H54 (cell line): ENCODE measurements at regions not wholly inside any gene's neighbourhood (a gene's known extent, or its start where the extent isn't known, plus 50 kb on each side); places are given as distances from the start of the nearest gene placed in this dataset.
A peak's percentile ranks its signal among the peaks of the same experiment; 100 is the strongest.
"Not testable (repeated sequence)": the region's sequence is repeated elsewhere in the genome, so short reads cannot be mapped to it uniquely, and the experiment has no call there.

Source experiments
- DNase-seq: peaks from one replicate; pipeline ENCODE4 v3.0.0; 2011; ENCODE audit warnings: low spot score, mixed read lengths; ENCODE audit not compliant: insufficient read length
- FAIRE-seq: peaks from 3 replicates; lab custom pipeline; 2011; peaks lifted over from hg19 to GRCh38; lab: Jason Lieb, UNC
- POLR2A ChIP-seq: IDR thresholded peaks from 2 replicates; pipeline ENCODE4 v1.6.1; 2011; ENCODE audit warnings: low read depth, mild to moderate bottlenecking, low read length

DNA sequence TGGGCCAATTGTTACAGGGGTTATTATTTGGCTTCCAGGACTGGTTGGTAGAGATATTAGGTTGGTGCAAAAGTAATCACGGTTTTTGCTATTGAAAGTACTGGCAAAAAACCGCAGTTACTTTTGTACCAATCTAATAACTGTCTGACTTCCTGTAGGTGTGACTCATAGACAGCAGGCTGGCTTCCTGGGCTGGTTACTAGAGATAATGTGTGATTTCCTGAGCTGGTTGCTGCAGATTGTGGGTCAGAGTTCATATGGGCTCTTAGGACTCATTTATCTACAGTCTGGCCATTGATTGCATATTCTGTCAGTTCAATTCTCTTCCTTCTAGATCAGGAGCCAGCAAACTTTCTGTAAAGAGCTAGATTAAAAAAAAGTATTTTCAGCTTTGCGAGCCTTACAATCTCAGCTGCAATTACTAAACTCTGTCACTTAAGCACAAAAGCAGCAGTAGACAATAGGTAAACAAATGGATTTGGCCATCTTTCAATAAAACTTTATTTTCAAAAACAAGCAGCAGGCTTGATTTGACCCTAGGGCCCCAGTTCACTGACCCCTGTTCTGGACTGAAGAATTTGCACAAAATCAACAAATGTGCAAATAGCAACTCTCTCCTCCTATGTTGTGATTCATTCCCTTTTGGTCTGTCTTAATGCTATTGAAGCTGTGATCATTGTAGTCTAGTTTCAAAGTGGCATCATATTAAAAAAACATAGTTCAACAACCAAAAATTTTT, 50.8 kb upstream of the BOD1L1 start:
- FAIRE-seq, result no peak
- no peak for DNase-seq

DNA sequence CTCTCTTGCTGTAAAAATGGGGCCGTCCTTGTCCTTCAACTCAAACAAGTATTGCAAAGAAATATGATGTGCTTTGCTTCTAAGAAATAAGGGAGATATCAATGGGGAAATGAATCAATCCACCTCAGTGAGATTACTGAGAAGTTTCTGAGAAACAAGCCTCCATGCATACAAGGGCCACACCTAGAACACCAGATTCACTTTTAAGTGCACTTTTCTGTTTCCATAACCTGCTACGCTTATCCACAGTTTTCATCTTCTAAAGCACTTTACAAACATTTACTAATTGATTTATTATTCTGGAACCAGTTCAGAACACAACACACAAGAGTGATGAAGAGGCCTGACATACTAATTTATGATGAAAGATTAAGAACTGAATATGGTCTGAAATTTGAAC, 54.0 kb upstream of the BOD1L1 start:
- FAIRE-seq (no peak), DNase-seq (no peak)
- no peak for TF ChIP-seq POLR2A

More for the DNA sequence above, 50.8 kb upstream of the BOD1L1 start:
- TF ChIP-seq POLR2A, result no peak

DNA sequence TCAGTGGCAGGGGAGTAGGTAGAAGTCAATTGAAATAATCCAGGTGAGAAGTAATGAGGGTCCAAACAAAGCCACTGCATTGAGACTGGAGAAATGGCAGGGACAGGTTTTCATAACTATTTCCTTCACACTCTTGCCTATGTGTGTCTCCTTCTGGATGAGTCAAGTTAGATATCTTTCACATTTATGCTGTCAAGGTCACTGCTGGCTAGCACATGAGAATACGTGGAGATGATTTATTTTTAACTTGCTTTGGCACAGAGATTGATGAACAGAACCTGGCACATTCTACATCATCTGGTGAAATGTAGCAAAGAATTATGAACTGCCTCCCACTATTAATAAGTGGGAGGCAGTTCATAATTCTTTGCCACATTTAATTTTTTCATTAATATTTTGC, 66.7 kb upstream of the BOD1L1 start:
- TF ChIP-seq POLR2A, result no peak
- FAIRE-seq (no peak), DNase-seq (no peak)

DNA sequence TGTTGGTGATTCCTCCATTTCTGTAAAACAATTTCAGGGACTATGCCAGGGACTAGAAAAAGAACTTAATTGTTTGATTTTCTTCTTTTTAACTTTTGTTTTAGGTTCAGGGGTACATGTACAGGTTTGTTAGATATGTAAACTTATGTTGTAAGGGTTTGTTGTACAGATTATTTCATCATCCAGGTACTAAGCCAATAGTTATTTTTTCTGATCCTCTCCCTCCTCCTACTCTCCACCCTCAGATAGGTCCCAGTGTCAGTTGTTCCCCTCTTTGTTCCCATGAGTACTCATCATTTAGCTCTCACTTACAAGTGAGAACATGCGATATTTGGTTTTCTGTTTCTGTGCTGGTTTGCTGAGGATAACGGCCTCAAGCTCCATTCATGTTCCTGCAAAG, 70.8 kb upstream of the BOD1L1 start:
- no peak for DNase-seq
- no peak for FAIRE-seq

DNA sequence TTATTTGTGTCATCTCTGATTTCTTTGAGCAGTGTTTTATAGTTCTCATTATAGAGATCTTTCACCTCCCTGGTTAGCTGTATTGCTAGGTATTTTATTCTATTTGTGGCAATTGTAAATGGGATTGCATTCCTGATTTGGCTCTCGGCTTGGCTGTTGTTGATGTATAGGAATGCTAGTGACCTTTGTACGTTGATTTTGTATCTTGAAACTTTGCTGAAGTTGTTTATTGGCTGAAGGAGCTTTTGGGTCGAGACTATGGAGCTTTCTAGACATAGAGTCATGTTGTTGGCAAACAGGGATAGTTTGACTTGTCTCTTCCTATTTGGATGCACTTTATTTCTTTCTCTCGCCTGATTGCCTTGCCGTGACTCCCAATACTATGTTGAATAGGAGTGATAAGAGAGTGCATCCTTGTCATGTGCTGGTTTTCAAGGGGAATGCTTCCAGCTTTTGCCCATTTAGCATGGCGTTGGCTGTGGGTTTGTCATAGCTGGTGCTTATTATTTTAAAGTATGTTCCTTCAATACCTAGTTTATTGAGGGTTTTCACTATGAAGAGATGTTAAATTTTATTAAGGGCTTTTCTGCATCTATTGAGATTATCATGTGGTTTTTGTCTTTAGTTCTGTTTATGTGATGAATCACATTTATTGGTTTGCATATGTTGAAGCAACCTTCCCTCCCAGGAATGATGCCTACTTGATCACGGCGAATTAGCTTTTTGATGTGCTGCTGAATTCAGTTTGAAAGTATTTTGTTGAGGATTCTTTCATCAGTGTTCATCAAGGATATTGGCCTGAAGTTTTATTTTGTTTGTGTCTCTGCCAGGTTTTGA, 72.7 kb upstream of the BOD1L1 start:
- peak; percentile 27 for FAIRE-seq
- DNase-seq, result no peak
- no peak for TF ChIP-seq POLR2A

More for the DNA sequence above, 70.8 kb upstream of the BOD1L1 start:
- no peak for TF ChIP-seq POLR2A

DNA sequence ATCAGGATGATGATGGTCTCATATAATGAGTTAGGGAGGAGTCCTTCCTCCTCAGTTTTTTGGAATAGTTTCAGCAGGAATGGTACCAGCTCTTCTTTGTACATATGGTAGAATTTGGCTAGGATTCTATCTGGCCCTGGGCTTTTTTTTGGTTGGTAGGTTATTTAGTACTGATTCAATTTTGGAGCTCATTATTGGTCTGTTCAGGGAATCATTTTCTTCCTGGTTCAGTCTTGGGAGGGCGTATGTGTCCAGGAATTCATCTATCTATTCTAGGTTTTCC, 73.3 kb upstream of the BOD1L1 start:
- not testable (repeated sequence) for DNase-seq, FAIRE-seq

DNA sequence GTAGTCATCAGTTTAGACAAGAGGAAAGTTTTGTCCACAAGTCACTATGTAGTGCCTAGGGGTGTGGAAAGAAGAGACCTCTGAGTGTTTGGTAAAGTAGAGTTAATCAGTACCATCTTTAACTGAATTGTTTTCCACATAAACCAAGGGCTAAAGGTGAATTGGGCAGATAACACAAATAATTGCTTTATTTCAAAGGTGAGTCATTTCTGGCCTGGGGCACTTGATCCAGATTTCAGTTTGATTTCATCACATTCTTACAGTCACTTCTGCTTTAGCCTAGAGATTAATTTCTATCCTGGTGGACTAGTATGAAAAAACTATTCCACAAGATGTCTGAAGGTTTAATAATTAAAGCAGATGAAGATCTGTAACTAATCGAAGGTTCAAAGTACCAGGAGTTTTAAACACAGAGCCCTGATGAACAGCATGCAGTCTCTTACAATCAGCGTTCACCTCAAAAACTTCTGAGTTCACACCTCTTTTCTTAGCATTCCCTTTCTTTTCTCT, 74.5 kb upstream of the BOD1L1 start:
- TF ChIP-seq POLR2A, result no peak
- DNase-seq (peak; percentile 1), FAIRE-seq (peak; percentile 86)

DNA sequence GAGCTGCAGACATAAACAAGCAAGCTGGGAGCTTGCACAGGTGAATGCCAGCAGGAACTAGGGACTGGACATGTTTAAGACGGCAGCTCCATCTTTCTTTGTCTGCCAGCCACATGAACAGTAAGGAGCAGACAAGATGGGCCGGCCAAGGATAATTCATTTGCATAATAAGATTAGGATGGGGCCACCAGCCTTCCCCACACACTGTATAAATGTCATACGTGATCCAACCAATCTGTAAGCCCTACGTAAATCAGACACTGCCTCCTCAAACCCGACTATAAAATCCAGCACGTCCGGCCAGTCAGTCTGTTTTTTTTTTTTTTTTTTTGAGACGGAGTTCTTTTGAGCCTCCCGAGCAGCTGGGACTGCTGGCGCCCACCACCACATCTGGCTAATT, 75.6 kb upstream of the BOD1L1 start:
- no peak for FAIRE-seq
- no peak for DNase-seq

DNA sequence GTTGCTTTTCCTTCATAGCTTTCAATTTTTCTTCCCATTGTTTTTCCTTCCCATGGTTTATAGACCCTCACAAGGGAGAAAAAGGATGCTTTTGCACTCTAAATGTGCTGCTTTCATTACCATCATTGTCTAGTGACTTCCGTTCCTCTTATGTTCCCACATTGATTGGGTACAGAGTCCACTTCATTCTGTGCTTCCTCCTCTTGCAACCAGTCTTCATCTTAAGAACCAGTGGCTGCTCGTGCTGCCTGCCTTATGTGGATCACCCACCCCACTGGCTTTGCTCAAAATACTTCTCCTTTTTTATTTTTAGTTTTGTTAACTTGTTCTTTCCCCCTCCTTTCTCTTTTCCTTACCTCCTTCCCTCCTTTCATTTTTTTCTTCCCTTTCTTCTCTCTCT, 76.5 kb upstream of the BOD1L1 start:
- TF ChIP-seq POLR2A, result no peak
- DNase-seq (no peak), FAIRE-seq (no peak)

More for the DNA sequence above, 75.6 kb upstream of the BOD1L1 start:
- no peak for TF ChIP-seq POLR2A

DNA sequence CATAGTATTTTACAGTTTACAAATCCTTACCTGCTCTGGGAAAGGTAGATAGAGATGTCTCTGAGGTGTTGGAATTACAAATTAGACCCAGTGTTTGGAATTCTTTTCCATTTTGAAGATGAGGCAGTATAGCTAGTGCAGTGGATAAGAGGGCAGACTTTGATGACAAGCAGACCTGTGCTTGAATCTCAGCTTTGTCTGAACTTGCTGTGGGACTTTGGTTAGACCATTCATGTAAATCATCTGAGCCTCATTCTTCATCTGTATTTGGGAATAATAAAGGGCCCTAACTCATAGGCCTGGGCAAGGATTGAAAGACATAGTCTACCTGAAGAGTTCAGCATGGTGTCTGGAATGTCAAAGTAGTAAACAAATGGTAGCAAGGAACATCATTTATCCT, 77.2 kb upstream of the BOD1L1 start:
- FAIRE-seq, result no peak
- TF ChIP-seq POLR2A, result no peak

DNA sequence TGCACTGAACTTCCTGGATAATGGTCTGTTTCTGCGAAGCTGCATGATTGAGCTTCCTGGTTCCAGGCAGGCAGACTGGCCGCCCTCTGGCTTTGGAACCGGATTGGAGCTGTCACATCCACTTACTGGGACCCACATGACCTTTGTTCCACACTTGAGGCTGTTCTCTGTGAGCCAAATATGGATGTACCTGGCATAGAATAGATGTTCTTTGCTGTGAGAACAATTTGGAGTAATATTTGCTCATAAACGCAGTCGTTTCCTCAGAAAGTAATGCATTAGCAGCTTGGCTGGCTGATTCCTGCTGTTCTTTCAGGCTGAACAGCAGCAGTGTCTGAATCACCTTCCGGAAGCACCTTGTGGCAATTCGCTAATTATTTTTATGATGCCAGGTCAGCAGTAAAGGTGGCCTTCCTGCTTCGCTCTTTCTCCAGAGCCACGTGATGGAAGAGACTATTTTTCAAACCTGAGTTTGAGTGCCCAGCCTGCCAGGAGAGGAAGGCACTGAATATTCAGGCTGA, 78.1 kb upstream of the BOD1L1 start:
- FAIRE-seq (peak; percentile 67), DNase-seq (peak; percentile 7)
- TF ChIP-seq POLR2A, result no peak

More for the DNA sequence above, 77.2 kb upstream of the BOD1L1 start:
- no peak for DNase-seq

DNA sequence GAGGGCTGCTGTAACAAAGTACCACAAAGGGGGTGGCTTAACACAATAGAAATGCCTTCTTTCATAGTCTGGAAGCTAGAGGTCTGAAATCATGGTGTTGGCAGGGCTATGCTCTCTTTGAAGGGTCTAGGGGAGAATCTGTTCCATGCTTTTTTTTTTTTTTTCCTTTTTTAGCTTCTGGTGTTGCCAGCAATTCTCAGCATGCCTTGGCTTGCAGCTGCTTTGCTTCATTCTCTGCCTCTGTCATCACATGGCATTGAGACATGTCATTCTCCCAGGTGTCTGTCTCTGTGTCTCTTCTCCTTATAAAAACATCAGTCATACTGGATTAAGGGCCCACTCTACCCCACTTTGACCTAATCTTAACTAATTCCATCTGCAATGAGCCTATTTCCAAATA, 78.6 kb upstream of the BOD1L1 start:
- FAIRE-seq (no peak), DNase-seq (no peak)
- TF ChIP-seq POLR2A, result no peak

DNA sequence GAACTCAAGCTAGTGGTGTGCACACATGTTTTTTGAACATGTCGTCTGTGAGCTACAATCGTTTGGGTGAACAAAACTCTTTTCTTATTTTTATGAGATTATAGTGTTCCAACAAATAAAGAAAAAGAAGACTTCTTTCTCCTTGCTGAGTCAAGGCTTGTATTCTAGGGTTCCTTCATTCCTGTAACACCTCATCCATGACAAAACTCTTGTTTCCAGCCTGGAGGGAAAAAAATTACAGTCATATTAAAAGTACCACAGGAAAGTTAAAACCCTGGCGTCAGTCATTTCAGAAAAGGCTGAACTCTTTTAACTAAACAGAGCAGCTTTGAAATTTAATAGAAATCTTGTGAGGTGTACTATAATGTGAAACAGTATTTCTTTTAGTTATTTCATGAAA, 79.2 kb upstream of the BOD1L1 start:
- no peak for DNase-seq
- TF ChIP-seq POLR2A, result no peak
- no peak for FAIRE-seq

DNA sequence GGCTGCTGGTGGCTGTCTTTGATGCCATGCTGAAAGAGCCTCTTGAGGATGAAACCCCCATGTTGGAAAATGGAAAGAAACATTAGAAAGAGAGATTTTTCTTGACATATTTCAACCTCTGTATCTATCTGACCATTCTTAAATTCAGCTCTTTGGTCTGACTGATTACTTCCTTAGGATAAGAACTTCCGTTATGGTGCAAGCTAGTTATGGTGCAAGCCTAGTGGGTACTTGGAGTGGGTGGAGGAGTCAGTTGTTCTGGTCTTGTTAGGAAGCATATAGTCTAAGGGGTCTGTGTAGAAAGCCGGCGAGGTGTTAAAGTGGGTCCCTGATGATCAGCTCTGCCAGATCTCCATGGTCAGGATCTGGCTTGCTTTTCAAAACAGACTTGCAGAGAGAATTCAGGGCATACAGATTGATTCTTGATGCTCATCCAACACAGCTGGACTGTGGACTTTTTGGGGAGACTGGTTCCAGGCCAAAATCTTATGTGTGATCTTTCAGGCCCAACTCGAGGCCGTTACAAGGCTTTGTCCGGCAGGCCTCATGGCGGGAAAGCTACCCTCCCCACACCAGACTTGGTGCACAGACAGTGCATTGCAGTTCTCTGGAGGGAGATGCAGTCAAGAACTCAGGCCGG, 82.8 kb upstream of the BOD1L1 start:
- DNase-seq (no peak), FAIRE-seq (no peak)
- no peak for TF ChIP-seq POLR2A

DNA sequence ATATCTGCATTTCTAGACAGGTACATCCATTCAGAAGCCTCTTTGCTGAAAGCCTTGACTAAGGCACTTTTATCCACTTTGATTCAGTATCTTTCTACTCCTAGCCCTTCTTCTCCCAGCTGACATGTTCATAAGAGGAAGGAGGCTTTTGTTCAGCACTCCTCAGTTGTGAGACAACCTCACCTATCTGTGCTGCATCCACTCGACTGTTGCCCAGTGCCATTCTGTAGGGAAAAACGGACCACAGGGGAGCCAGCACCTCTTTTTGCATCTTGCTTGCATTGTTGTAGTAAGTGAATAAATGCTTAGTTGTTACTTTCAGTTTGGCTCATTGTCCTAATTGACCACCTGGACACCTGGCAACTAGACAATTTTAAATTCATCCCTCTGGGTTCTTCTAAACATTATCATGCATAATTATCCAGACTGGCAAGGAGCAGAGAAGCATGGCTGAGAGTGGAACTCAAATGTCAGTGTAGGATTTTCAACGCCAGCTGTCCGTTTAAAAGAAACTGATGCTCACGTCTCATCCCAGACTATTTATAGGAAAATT, 83.8 kb upstream of the BOD1L1 start:
- DNase-seq (no peak), FAIRE-seq (no peak)

More for the DNA sequence above, 83.8 kb upstream of the BOD1L1 start:
- no peak for TF ChIP-seq POLR2A
